ENCODE measurements at regions not wholly inside any gene's neighbourhood (a gene's known extent, or its start where the extent isn't known, plus 50 kb on each side); places are given as distances from the start of the nearest gene placed in this dataset.

GRCh38 chr12:88303335-88303734 lies 161.2 kb downstream of the TMTC3 start:
- H2AFZ ChIP-seq (ENCODE audit: low read depth, low read length), result no peak overlapping the region
- no peaks in the 10 kb centered on the region for H3K9me3 Mint-ChIP-seq (ENCODE audit: unreplicated experiment)
- no peaks in the 10 kb centered on the region for H3K27me3 ChIP-seq (ENCODE audit: insufficient read depth, low read length)
- no peak for FAIRE-seq
- no peak overlapping the region for H3K4me2 ChIP-seq (ENCODE audit: low read length)
- H3K79me2 ChIP-seq (ENCODE audit: insufficient read depth, low read length), result no peaks in the 10 kb centered on the region
- no peak overlapping the region for H3K9ac ChIP-seq (ENCODE audit: low read length)
- H3K4me3 ChIP-seq (ENCODE audit: insufficient read depth, low read depth, low read length), result no peak overlapping the region
- H3K4me1 Mint-ChIP-seq (ENCODE audit: low read depth, unreplicated experiment), result peaks cover 38% of the 10 kb centered on the region
- no peaks in the 10 kb centered on the region for H3K36me3 Mint-ChIP-seq (ENCODE audit: low read depth, unreplicated experiment)
- no peak overlapping the region for H3K4me3 Mint-ChIP-seq (ENCODE audit: unreplicated experiment)
- no peak for DNase-seq (ENCODE audit: low read depth)
- TF ChIP-seq EZH2 (IDR thresholded peaks at IDR 0.05; ENCODE audit: insufficient read depth, low read length) (no peak), CTCF (IDR thresholded peaks at IDR 0.05; ENCODE audit: insufficient read depth, low read depth, low read length) (no peak)
- H3K27ac ChIP-seq (ENCODE audit: low read depth, low read length), result no peak overlapping the region
- H4K20me1 ChIP-seq (ENCODE audit: insufficient read depth, low read length), result no peaks in the 10 kb centered on the region
- no peaks in the 10 kb centered on the region for H3K9me3 ChIP-seq (ENCODE audit: insufficient read depth, low read depth, low read length)
- H3K36me3 ChIP-seq (ENCODE audit: insufficient read depth, low read length), result no peaks in the 10 kb centered on the region
- no peaks in the 10 kb centered on the region for H3K27me3 Mint-ChIP-seq (ENCODE audit: low read depth, unreplicated experiment)
- H3K4me1 ChIP-seq (ENCODE audit: insufficient read depth, low read length), result peaks cover 26% of the 10 kb centered on the region
- H3K27ac Mint-ChIP-seq (ENCODE audit: unreplicated experiment), result no peak overlapping the region

- Mint-ChIP-seq H3K36me3 (ENCODE audit: low read depth, unreplicated experiment) (no peaks in the 10 kb centered on the region), H3K4me1 (ENCODE audit: low read depth, unreplicated experiment) (peaks cover 29% of the 10 kb centered on the region), H3K27me3 (ENCODE audit: low read depth, unreplicated experiment) (no peaks in the 10 kb centered on the region), H3K27ac (ENCODE audit: unreplicated experiment) (no peak overlapping the region), H3K4me3 (ENCODE audit: unreplicated experiment) (no peak overlapping the region), H3K9me3 (ENCODE audit: unreplicated experiment) (no peaks in the 10 kb centered on the region)
- Histone ChIP-seq H2AFZ (ENCODE audit: low read depth, low read length) (no peak overlapping the region), H3K9ac (ENCODE audit: low read length) (no peak overlapping the region), H3K4me3 (ENCODE audit: insufficient read depth, low read depth, low read length) (no peak overlapping the region), H3K9me3 (ENCODE audit: insufficient read depth, low read depth, low read length) (no peaks in the 10 kb centered on the region), H3K4me2 (ENCODE audit: low read length) (no peak overlapping the region), H3K79me2 (ENCODE audit: insufficient read depth, low read length) (no peaks in the 10 kb centered on the region), H3K27me3 (ENCODE audit: insufficient read depth, low read length) (no peaks in the 10 kb centered on the region), H3K27ac (ENCODE audit: low read depth, low read length) (no peak overlapping the region), H3K4me1 (ENCODE audit: insufficient read depth, low read length) (peaks cover 23% of the 10 kb centered on the region), H4K20me1 (ENCODE audit: insufficient read depth, low read length) (no peaks in the 10 kb centered on the region), H3K36me3 (ENCODE audit: insufficient read depth, low read length) (no peaks in the 10 kb centered on the region)
- TF ChIP-seq CTCF (IDR thresholded peaks at IDR 0.05; ENCODE audit: insufficient read depth, low read depth, low read length) (no peak), EZH2 (IDR thresholded peaks at IDR 0.05; ENCODE audit: insufficient read depth, low read length) (no peak)
- DNase-seq (ENCODE audit: low read depth) (no peak), FAIRE-seq (no peak)
Measured at GRCh38 chr12:88305254-88305890, 163.3 kb downstream of the TMTC3 start.

- no peak overlapping the region for H3K4me3 Mint-ChIP-seq (ENCODE audit: unreplicated experiment)
- no peaks in the 10 kb centered on the region for H3K9me3 ChIP-seq (ENCODE audit: insufficient read depth, low read depth, low read length)
- no peaks in the 10 kb centered on the region for H3K27me3 Mint-ChIP-seq (ENCODE audit: low read depth, unreplicated experiment)
- no peak overlapping the region for H2AFZ ChIP-seq (ENCODE audit: low read depth, low read length)
- no peak overlapping the region for H3K4me2 ChIP-seq (ENCODE audit: low read length)
- TF ChIP-seq EZH2 (IDR thresholded peaks at IDR 0.05; ENCODE audit: insufficient read depth, low read length) (no peak), CTCF (IDR thresholded peaks at IDR 0.05; ENCODE audit: insufficient read depth, low read depth, low read length) (no peak)
- DNase-seq (ENCODE audit: low read depth) (no peak), FAIRE-seq (peak; percentile 13)
- H3K27ac ChIP-seq (ENCODE audit: low read depth, low read length), result no peak overlapping the region
- peaks cover 28% of the 10 kb centered on the region for H3K4me1 Mint-ChIP-seq (ENCODE audit: low read depth, unreplicated experiment)
- no peaks in the 10 kb centered on the region for H3K9me3 Mint-ChIP-seq (ENCODE audit: unreplicated experiment)
- H4K20me1 ChIP-seq (ENCODE audit: insufficient read depth, low read length), result no peaks in the 10 kb centered on the region
- H3K9ac ChIP-seq (ENCODE audit: low read length), result no peak overlapping the region
- no peaks in the 10 kb centered on the region for H3K79me2 ChIP-seq (ENCODE audit: insufficient read depth, low read length)
- no peaks in the 10 kb centered on the region for H3K36me3 ChIP-seq (ENCODE audit: insufficient read depth, low read length)
- H3K4me1 ChIP-seq (ENCODE audit: insufficient read depth, low read length), result peaks cover 26% of the 10 kb centered on the region
- no peaks in the 10 kb centered on the region for H3K27me3 ChIP-seq (ENCODE audit: insufficient read depth, low read length)
- H3K4me3 ChIP-seq (ENCODE audit: insufficient read depth, low read depth, low read length), result no peak overlapping the region
- no peak overlapping the region for H3K27ac Mint-ChIP-seq (ENCODE audit: unreplicated experiment)
- no peaks in the 10 kb centered on the region for H3K36me3 Mint-ChIP-seq (ENCODE audit: low read depth, unreplicated experiment)
Measured at GRCh38 chr12:88306471-88307069, 164.5 kb downstream of the TMTC3 start.

Measured in astrocyte (in vitro differentiated cells and primary cell).